ENCODE measurements at regions not wholly inside any gene's neighbourhood (a gene's known extent, or its start where the extent isn't known, plus 50 kb on each side); places are given as distances from the start of the nearest gene placed in this dataset.
A peak's percentile ranks its signal among the peaks of the same experiment; 100 is the strongest.

DNA sequence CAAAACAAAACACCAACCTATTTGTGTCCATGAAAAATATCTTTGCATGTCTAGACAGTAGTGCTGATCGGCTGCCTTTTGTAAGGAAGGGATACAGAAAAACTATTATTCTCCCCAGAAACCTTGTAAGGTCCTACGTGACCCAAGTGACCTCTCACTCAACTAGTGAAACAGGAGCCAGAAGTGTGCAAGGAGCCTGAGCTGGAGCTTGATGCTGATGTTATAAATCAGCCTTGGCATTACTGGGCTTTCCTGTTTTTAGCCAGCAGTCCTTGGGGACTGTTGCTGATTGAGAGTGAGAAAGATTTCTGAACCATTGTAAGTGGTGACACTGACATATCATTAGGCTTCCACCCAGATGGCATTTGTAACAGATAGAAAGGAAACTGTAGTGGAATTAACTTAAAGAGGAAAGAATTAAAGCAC lies 100.8 kb upstream of the LIMCH1 start:
- 21 to 24% methylated on average over 2 of the region's 2 CpGs for WGBS, 2 donors
- TF ChIP-seq, protein P1, sequence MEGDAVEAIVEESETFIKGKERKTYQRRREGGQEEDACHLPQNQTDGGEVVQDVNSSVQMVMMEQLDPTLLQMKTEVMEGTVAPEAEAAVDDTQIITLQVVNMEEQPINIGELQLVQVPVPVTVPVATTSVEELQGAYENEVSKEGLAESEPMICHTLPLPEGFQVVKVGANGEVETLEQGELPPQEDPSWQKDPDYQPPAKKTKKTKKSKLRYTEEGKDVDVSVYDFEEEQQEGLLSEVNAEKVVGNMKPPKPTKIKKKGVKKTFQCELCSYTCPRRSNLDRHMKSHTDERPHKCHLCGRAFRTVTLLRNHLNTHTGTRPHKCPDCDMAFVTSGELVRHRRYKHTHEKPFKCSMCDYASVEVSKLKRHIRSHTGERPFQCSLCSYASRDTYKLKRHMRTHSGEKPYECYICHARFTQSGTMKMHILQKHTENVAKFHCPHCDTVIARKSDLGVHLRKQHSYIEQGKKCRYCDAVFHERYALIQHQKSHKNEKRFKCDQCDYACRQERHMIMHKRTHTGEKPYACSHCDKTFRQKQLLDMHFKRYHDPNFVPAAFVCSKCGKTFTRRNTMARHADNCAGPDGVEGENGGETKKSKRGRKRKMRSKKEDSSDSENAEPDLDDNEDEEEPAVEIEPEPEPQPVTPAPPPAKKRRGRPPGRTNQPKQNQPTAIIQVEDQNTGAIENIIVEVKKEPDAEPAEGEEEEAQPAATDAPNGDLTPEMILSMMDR (IDR thresholded peaks at IDR 0.05) = no peak
- no peak for TF ChIP-seq POLR2A (IDR thresholded peaks at IDR 0.05)
- no peak for DNase-seq

DNA sequence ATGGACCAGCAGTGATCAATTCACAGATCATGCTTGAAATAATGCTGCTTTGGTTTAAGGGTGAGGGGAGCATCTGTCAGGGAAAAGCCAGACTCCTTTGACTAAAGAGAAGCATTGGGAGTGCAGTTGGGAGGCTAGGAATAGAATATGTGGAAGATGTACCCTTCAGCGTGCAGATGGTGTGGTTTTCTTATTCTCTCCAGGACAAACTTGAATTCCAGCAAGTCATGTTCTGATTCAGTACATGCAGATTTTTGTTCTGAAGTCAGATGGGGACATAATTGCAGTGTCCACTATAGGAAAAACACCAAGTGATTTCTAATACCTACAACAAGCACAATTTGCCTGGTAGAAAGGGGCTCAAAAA lies 99.0 kb upstream of the LIMCH1 start:
- no peaks in the 10 kb centered on the region for H3K36me3 ChIP-seq
- H3K27me3 ChIP-seq = no peaks in the 10 kb centered on the region
- H3K4me3 ChIP-seq = no peak overlapping the region
- no peaks in the 10 kb centered on the region for H3K9me3 ChIP-seq
- TF ChIP-seq, protein P1 (IDR thresholded peaks at IDR 0.05) = no peak
- H3K4me1 ChIP-seq = peaks cover 0 to 34% (median 6%) of the 10 kb centered on the region in 3 donors
- intact Hi-C loops (cut with DNase I) = no loop called here
- 82 to 88% methylated on average over 1 of the region's 1 CpG for WGBS, 2 donors
- peak overlapping the region in 1 of 4 donors; percentile 23 for H3K27ac ChIP-seq
- no peak for DNase-seq

More for the DNA sequence above, 100.8 kb upstream of the LIMCH1 start:
- no peaks in the 10 kb centered on the region for H3K27me3 ChIP-seq
- H3K9me3 ChIP-seq = no peaks in the 10 kb centered on the region
- H3K4me3 ChIP-seq = no peak overlapping the region
- peaks cover 0 to 37% (median 6%) of the 10 kb centered on the region in 3 donors for H3K4me1 ChIP-seq
- H3K27ac ChIP-seq = peak overlapping the region in 3 of 4 donors; percentile 0 to 27 (median 19)
- no peaks in the 10 kb centered on the region for H3K36me3 ChIP-seq
- intact Hi-C loops (cut with DNase I) = no loop called here

DNA sequence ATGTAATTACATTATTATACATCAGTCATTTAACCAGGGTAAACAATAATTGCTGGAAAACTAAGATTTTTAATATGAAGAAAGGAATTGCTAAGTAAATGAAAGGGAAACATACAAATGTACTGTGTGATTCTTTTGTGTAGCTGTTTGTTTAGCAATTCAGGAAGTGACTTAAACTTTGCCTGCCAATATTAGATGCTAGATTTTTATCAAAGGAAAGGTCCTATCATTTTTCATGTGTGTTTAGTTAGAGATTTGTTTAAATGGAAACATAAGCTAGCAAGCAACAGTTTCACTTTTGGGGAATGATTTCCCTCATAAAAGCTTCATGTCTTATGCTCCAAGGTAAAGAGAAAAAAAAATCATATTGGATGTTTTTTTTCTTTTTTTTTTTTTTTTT lies 95.1 kb upstream of the LIMCH1 start:
- TF ChIP-seq, protein P1 (IDR thresholded peaks at IDR 0.05) = no peak
- TF ChIP-seq POLR2A (IDR thresholded peaks at IDR 0.05) = no peak
- H3K36me3 ChIP-seq = no peaks in the 10 kb centered on the region
- DNase-seq = no peak
- no peak overlapping the region for H3K27ac ChIP-seq
- H3K27me3 ChIP-seq = no peaks in the 10 kb centered on the region
- no peaks in the 10 kb centered on the region for H3K9me3 ChIP-seq
- H3K4me3 ChIP-seq = no peak overlapping the region
- H3K4me1 ChIP-seq = peaks cover 0 to 15% (median 0%) of the 10 kb centered on the region in 3 donors
- intact Hi-C loops (cut with DNase I) = no loop called here

DNA sequence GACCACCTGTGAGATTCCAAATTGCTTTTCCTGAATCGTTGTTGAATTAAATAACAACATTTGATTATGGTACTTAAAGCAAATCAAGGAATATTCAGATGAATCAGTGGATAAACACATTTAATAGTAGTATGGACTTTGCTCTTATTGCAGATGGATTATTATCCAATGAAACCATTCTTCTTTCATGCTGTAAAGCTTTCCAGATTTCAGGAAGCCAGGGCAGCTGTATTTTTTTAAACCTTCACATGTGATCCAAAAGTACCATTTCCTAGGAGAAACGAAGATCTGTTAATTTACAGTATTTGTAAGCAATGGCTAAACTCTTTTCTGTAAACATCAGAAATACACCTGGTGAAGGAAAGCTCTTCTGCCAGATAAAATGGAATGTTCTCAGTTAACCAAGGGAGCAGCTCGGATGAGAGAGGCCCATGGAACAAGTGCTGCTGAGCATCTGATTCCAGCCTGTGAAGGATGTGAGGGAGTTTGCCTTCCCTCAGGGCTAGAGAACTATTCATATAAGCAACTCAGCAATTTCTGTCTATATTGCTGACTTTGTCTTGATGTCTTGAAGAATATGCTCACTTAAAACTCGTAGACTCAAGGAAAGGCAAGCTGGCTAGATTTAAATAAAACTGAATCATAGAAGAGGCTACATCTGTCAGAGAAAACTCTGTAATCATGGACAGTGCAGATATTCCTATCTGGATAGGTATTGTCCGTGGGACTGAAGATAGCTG lies 94.4 kb upstream of the LIMCH1 start:
- peaks cover 0 to 8% (median 0%) of the 10 kb centered on the region in 3 donors for H3K4me1 ChIP-seq
- H3K36me3 ChIP-seq = no peaks in the 10 kb centered on the region
- 52 to 75% methylated on average over 4 to 5 of the region's 5 CpGs for WGBS, 2 donors
- no peak for DNase-seq
- intact Hi-C loops (cut with DNase I) = no loop called here
- no peaks in the 10 kb centered on the region for H3K27me3 ChIP-seq
- no peak overlapping the region for H3K4me3 ChIP-seq
- TF ChIP-seq, protein P1 (IDR thresholded peaks at IDR 0.05) = no peak
- H3K9me3 ChIP-seq = no peaks in the 10 kb centered on the region
- H3K27ac ChIP-seq = no peak overlapping the region

DNA sequence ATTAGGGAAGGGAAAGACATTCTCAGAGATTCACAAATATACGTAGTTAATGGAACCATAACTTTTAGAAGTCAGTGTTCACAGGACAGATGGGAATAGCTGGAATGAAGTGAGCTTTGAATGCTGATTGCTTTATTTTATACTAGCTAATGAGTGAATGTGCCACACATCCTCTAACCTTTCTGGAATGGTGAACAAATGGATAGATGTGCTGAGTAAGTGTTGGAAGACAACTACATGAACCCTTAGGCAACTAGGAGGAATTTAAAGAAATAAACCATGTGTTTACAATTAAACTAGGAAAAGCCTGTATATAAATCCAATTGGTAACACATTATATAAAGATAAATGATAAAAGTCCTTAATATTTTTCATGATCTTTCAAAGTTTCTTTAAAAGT lies 91.6 kb upstream of the LIMCH1 start:
- Histone ChIP-seq H3K27ac (no peak overlapping the region), H3K4me1 (no peaks in the 10 kb centered on the region), H3K4me3 (no peak overlapping the region), H3K9me3 (no peaks in the 10 kb centered on the region), H3K27me3 (no peaks in the 10 kb centered on the region), H3K36me3 (no peaks in the 10 kb centered on the region)
- WGBS, 2 donors = 57 to 93% methylated on average over 1 of the region's 1 CpG
- intact Hi-C loops (cut with DNase I) = no loop called here
- no peak for DNase-seq
- TF ChIP-seq, protein P1 (IDR thresholded peaks at IDR 0.05) = no peak
- TF ChIP-seq POLR2A (IDR thresholded peaks at IDR 0.05) = no peak

Measured in esophagus squamous epithelium (tissue), 5 donors.